Stimulated activated CD4-positive, alpha-beta T cell treated with anti-CD3 and anti-CD28 coated beads, Interleukin-15, amount 100 ng/mL, for 1 hour (primary cell): ENCODE measurements at regions not wholly inside any gene's neighbourhood (a gene's known extent, or its start where the extent isn't known, plus 50 kb on each side); places are given as distances from the start of the nearest gene placed in this dataset.
"Not testable (repeated sequence)": the region's sequence is repeated elsewhere in the genome, so short reads cannot be mapped to it uniquely, and the experiment has no call there.

Experiments
- DNase-seq, 2 donors: peaks; one replicate each; pipeline ENCODE4 v3.0.0-alpha.2; 2020; ENCODE audit warnings: low read depth in 1 of 2, low spot score in 1 of 2

GRCh38 chr14:76264384-76264783 is 111.6 kb upstream of the ESRRB start:
- no peak for DNase-seq

GRCh38 chr14:76267322-76268046 is 108.5 kb upstream of the ESRRB start:
- peak in 1 of 2 donors; percentile 3 for DNase-seq

GRCh38 chr14:76268047-76268431 is 107.9 kb upstream of the ESRRB start:
- DNase-seq, result no peak

- no peak for DNase-seq
These were observed 107.2 kb upstream of the ESRRB start for GRCh38 chr14:76268700-76269099.

- no peak for DNase-seq
These were observed 104.7 kb upstream of the ESRRB start for GRCh38 chr14:76271041-76271755.

DNA sequence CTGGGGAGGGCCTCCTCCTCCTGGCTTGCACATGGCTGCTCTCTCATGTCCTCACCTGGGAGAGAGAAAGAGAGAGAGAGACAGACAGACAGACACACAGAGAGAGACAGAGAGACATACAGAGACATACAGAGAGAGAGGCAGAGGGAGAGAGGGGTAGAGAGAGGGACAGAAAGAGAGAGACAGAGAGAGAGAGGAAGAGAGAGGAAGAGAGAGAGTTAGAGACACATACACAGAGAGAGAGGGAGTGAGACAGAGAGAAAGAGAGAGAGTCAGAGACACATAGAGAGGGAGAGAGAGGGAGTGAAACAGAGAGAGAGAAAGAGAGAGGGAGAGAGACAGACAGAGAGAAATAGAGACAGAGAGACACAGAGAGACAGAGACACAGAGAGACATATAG is 103.6 kb upstream of the ESRRB start:
- no peak for DNase-seq

GRCh38 chr14:76272774-76273173 is 103.2 kb upstream of the ESRRB start:
- DNase-seq, result no peak

DNA sequence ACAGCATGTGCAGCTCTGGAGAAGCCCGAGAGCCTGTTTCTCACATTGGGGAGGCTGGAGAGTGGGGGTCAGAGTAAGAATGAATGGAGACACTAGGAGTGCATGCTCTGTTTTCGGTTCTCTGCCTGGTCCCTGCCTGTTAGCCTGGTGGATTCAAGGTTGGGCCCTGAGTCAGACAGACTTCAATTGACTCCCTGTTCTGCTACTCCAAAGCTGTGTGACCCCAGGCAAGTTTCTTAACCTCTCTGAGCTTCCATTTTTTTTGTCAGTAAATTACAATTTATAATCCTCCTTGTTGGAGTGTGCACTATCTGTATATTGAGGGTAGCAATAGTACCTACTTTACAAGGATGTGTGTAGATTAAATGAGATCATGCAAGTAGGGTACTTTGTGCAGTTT is 102.6 kb upstream of the ESRRB start:
- no peak for DNase-seq

DNA sequence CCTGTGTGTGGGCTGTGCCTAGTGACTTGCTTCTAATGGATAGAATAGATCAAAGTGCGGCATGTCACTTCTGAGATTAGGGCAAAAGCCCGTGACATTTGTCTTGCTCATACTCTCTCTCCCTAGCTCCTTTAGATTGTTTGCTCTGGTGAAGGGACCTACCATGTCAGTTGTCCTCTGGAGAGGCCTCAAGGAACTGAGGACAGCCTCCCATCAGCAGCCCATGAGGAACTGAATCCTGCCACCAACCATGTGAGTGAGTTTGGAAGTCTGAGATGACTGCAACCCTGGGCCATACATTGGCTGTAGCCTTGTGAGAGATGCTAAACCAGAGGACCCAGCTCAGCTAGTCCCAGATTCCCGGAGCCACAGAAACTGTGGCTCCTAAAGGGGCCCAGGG is 101.6 kb upstream of the ESRRB start:
- no peak for DNase-seq

GRCh38 chr14:76277586-76278130 is 98.3 kb upstream of the ESRRB start:
- DNase-seq, result no peak

DNA sequence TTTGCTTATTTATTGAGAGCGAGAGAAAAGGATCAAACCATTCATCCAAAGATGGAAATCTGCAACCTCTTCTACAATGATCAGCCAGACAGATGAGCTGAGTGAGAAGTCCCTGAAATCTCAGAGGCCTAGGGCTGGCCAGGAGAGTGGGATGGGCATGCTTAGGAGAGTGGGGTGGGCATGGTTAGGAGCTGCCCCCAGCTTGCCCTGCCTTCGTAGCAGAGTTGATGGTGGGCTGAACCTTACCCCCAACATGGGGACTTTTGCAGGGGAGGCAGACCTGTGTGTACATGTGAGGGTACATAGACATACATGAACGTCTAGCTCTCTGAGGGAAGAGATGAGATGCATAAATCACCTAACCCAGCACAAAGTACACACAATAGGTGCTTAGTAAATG is 95.7 kb upstream of the ESRRB start:
- no peak for DNase-seq

GRCh38 chr14:76282581-76282980 is 93.4 kb upstream of the ESRRB start:
- DNase-seq, result no peak

- DNase-seq, result no peak
These were observed 88.9 kb upstream of the ESRRB start for GRCh38 chr14:76287063-76287462.

DNA sequence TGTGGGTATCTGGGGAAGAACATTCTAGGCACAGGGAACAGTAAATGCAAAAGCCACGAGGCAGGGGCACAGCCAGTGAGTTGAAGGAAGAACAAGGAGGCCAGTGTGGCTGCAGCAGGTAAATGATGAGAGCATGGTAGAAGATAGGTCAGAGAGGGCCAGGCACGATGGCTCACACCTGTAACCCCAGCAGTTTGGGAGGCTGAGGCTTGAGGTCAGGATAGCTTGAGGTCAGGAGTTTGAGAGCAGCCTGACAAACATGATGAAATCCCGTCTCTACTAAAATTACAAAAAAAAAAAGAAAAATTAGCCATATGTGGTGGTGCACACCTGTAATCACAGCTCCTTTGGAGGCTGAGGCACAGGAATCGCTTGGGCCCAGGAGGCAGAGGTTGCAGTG is 86.7 kb upstream of the ESRRB start:
- no peak for DNase-seq

DNA sequence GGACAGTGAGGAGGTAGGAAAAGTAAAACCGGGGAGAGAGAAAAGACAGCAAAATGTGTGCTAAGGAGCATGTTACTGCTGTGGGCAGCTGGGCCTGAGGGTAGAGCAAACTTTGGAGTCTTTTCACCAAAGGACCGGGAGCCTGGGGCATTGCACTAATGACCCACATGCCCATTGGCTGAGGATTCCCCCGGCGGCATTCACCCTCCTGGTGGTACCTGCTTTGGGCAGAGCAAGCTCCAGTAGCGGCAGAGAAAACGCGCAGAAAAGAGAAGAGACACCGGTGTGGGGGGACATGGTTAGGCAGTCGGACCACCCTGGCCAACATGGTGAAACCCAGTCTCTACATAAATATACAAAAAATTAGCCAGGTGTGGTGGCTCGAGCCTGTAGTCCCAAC is 83.4 kb upstream of the ESRRB start:
- DNase-seq, result no peak

- DNase-seq, result no peak
These were observed 82.7 kb upstream of the ESRRB start for GRCh38 chr14:76293221-76293620.

DNA sequence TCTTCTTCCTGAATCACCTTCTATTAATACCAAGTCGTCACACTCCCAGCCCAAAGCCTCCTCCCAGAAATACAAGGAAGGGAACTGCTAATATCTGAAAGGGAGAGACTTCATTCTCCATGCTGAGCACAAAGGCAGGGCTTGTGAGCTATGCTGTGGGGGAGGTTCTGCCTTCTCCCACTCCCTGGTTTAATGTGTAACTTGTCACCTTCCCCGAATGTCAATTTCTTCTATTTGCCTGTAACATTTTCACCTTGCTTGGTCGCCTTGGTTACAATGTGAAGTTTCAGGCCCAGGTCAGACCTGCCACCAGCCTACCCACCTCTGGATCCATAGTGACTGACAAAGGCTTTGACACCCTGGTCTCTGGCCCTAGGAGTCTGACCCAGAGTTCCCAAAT is 82.0 kb upstream of the ESRRB start:
- DNase-seq, result no peak

- DNase-seq, result no peak
These were observed 81.1 kb upstream of the ESRRB start for GRCh38 chr14:76294876-76295275.

GRCh38 chr14:76298896-76299295 is 77.0 kb upstream of the ESRRB start:
- DNase-seq, result no peak

GRCh38 chr14:76303188-76303587 is 72.7 kb upstream of the ESRRB start:
- DNase-seq, result not testable (repeated sequence)

GRCh38 chr14:76304536-76305267 is 71.2 kb upstream of the ESRRB start:
- DNase-seq, result no peak

- DNase-seq, result no peak
These were observed 70.6 kb upstream of the ESRRB start for GRCh38 chr14:76305268-76305826.
